Body of pancreas (tissue), 4 donors: ENCODE measurements at regions not wholly inside any gene's neighbourhood (a gene's known extent, or its start where the extent isn't known, plus 50 kb on each side); places are given as distances from the start of the nearest gene placed in this dataset.

Experiments used
- ATAC-seq: fragments of 150-250 bp; one replicate; pipeline ENCODE4 v1.9.1; 2016
- DNase-seq, 4 donors: peaks; one replicate each; pipeline ENCODE4 v3.0.0-alpha.2; 2019
- H3K27ac ChIP-seq, 4 donors: fragments of 200-600 bp; sonication (generic); 1 replicate in 3 of 4; 2 replicates in 1 of 4; pipeline versions ENCODE4 v1.5.1 to v1.6.1; 2016 to 2019; ENCODE audit warnings: mild to moderate bottlenecking in 1 of 4, mixed read lengths in 1 of 4, moderate library complexity in 1 of 4
- H3K27me3 ChIP-seq, 2 donors: fragments of 200-600 bp; sonication (generic); one replicate each; pipeline ENCODE4 v1.6.0; 2016; ENCODE audit warnings: mild to moderate bottlenecking in 1 of 2
- H3K36me3 ChIP-seq, 2 donors: fragments of 200-600 bp; sonication (generic); replicated peaks in 1 of 2; 2 replicates each; pipeline ENCODE4 v1.5.1; 2016; ENCODE audit warnings: low read depth in 2 of 2; ENCODE audit not compliant: insufficient read depth in 1 of 2
- H3K4me1 ChIP-seq: fragments of 200-600 bp; sonication (generic); one replicate; pipeline ENCODE4 v1.6.0; 2016
- H3K4me3 ChIP-seq, 2 donors: fragments of 200-600 bp; sonication (generic); 1 replicate in 1 of 2; 2 replicates in 1 of 2; pipeline ENCODE4 v1.5.1; 2016 to 2019
- H3K9me3 ChIP-seq, 3 donors: fragments of 200-600 bp; sonication (generic); 1 replicate in 2 of 3; 2 replicates in 1 of 3; pipeline ENCODE4 v1.5.1; 2016
- CTCF ChIP-seq, 7 experiments: fragments of 450-650 bp in 4 of 7; fragments of 200-600 bp in 3 of 7; sonication (generic) in 3 of 7; IDR thresholded peaks; one replicate each; pipeline ENCODE4 v1.5.1; 2016 to 2019; ENCODE audit warnings: antibody characterized with exemption in 7 of 7
- POLR2A ChIP-seq, 3 donors: fragments of 450-650 bp; IDR thresholded peaks; one replicate each; pipeline ENCODE4 v1.6.1; 2016; ENCODE audit warnings: antibody characterized with exemption in 3 of 3, mild to moderate bottlenecking in 2 of 3
- WGBS, 2 donors: methylation state at CpG; one replicate each; pipeline ENCODE4 v1.1.5; 2017; 5-methylcytosine and 5-hydroxymethylcytosine counted together
- intact Hi-C: fragments of 100-400 bp; cut with DNase I; formaldehyde crosslinking; loops from one replicate; pipeline ENCODE4 v1.15.1; 2023

DNA sequence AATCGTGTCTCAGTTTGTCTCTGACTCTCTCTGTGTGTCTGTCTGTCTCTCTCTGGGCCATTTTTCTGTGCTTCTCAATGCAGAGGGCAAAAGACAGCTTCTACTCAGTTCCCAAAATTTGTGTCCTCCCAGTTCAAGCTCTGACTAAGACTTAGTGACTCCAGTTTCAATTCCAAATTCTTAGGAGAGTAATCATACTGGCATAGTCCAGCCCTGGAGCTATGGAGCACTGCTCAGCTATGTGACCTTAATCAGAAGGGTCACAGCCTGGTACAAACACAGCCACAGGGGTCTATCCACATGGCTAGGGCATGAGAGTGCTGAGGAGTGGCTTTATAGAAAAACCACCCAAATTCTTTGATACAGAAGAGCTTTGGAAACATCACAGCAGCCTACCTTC is 91.9 kb downstream of the FOXF2 start:
- DNase-seq (no peak), ATAC-seq (no peak)
- no peaks in the 10 kb centered on the region for H3K4me1 ChIP-seq
- intact Hi-C loops = no loop called here
- TF ChIP-seq CTCF (IDR thresholded peaks at IDR 0.05) (no peak), POLR2A (IDR thresholded peaks at IDR 0.05) (no peak)
- no peaks in the 10 kb centered on the region for H3K36me3 ChIP-seq
- H3K9me3 ChIP-seq = no peaks in the 10 kb centered on the region
- no peaks in the 10 kb centered on the region for H3K27me3 ChIP-seq
- WGBS, 2 donors = 41 to 65% methylated on average over 1 of the region's 1 CpG
- H3K4me3 ChIP-seq = no peak overlapping the region
- H3K27ac ChIP-seq = no peak overlapping the region

DNA sequence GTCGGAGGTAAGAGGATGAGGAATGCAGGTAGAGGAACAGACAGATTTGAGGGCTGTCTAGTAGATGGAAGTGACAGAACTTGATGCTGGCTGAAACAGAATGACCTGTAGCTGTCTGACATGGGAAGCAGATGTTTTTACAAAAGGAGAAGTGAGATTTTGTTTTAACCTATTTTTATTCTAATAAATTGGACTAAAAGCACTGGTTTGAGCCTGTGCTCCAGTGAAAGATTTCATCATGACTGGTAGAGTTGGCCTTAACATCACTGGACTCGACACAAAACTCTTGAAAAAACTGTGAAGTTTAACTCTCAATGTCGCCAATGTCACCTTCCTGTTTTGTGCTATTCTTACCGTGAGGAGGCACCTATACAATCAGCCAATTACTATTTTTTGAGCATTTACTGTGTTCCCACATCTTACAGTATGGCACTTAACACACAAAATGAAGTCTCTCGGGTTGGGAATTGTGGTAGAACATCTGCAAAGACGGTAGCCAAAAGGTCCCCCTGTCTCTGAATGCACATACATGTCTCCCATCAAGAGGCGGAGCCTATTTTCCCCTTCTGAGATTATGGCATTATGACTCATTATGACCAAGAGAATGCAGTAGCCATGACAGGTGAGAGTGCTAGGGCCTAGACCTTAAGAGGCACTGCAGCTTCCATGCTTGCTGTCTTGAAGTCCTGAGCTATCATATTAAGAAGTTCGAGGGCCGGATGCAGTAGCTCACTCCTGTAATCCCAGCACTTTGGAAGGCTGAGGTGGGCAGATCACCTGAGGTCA is 93.2 kb downstream of the FOXF2 start:
- 77 to 78% methylated on average over 9 of the region's 9 CpGs for WGBS, 2 donors
- Histone ChIP-seq H3K4me1 (no peaks in the 10 kb centered on the region), H3K27ac (no peak overlapping the region), H3K27me3 (no peaks in the 10 kb centered on the region), H3K36me3 (no peaks in the 10 kb centered on the region), H3K4me3 (no peak overlapping the region), H3K9me3 (no peaks in the 10 kb centered on the region)
- DNase-seq (no peak), ATAC-seq (no peak)
- TF ChIP-seq POLR2A (IDR thresholded peaks at IDR 0.05) (no peak), CTCF (IDR thresholded peaks at IDR 0.05) (no peak)
- intact Hi-C loops = no loop called here

DNA sequence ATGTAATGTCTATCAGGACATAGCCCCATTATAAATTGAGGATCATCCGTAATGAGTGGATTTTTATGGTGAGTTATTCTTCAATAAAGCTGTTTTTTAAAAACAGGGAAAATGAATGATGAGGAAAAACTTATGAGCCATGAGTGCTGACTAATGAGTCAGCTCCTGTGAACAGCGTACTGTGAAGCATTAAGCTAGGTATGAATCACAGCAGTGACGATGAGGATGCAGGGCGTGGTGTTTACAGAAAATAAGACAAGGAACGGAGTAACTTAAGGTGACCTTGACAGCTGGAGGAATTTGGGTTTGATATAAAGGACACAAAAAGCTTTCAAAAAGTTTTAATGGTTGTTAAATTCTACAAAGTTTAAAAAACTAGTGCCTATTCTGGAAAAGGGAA is 96.3 kb downstream of the FOXF2 start:
- WGBS, 2 donors = 50 to 64% methylated on average over 5 of the region's 5 CpGs
- H3K4me3 ChIP-seq = no peak overlapping the region
- no peaks in the 10 kb centered on the region for H3K4me1 ChIP-seq
- TF ChIP-seq CTCF (IDR thresholded peaks at IDR 0.05) (no peak), POLR2A (IDR thresholded peaks at IDR 0.05) (no peak)
- H3K36me3 ChIP-seq = no peaks in the 10 kb centered on the region
- intact Hi-C loops = no loop called here
- ATAC-seq (no peak), DNase-seq (no peak)
- H3K9me3 ChIP-seq = no peaks in the 10 kb centered on the region
- no peaks in the 10 kb centered on the region for H3K27me3 ChIP-seq
- H3K27ac ChIP-seq = no peak overlapping the region

DNA sequence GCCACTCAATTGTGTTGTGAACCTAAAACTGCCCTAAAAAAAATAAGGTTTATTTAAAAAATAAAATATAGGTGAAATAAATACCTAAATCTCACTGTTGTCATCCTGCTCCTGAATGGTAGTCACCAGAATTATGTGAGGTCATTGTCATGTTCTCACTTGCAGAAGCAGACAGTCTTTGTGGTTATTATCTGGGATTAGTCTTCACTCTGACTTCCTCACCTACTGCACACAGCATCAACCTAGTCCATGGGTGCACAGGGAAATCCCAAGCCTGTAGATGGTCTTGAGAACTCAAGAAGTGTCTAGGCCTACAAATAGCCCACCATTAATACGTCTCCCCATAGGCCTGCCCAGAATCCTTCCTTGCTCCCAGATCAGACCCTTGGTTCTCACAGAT is 97.0 kb downstream of the FOXF2 start:
- no peak for ATAC-seq
- Histone ChIP-seq H3K36me3 (no peaks in the 10 kb centered on the region), H3K27ac (no peak overlapping the region), H3K9me3 (no peaks in the 10 kb centered on the region), H3K4me1 (no peaks in the 10 kb centered on the region), H3K4me3 (no peak overlapping the region), H3K27me3 (no peaks in the 10 kb centered on the region)
- intact Hi-C loops = no loop called here
- TF ChIP-seq CTCF (IDR thresholded peaks at IDR 0.05) = no peak
- TF ChIP-seq POLR2A (IDR thresholded peaks at IDR 0.05) = no peak
- DNase-seq = no peak
- whole genome bisulfite sequencing, 2 donors = 61 to 78% methylated on average over 1 of the region's 1 CpG

GRCh38 chr6:1487239-1487638 is 97.9 kb downstream of the FOXF2 start:
- DNase-seq = no peak

More at GRCh38 chr6:1487239-1487638, 97.9 kb downstream of the FOXF2 start:
- Histone ChIP-seq H3K9me3 (no peaks in the 10 kb centered on the region), H3K4me1 (no peaks in the 10 kb centered on the region), H3K27ac (no peak overlapping the region), H3K36me3 (no peaks in the 10 kb centered on the region), H3K4me3 (no peak overlapping the region), H3K27me3 (no peaks in the 10 kb centered on the region)
- intact Hi-C loops = no loop called here
- ATAC-seq = no peak
- TF ChIP-seq CTCF (IDR thresholded peaks at IDR 0.05) = no peak
- TF ChIP-seq POLR2A (IDR thresholded peaks at IDR 0.05) = no peak
- WGBS, 2 donors = 51 to 69% methylated on average over 2 to 4 of the region's 4 CpGs
